IPS-18c (cell line): ENCODE measurements at regions not wholly inside any gene's neighbourhood (a gene's known extent, or its start where the extent isn't known, plus 50 kb on each side); places are given as distances from the start of the nearest gene placed in this dataset.
"Not testable (repeated sequence)": the region's sequence is repeated elsewhere in the genome, so short reads cannot be mapped to it uniquely, and the experiment has no call there.

Experiments
- H3K4me3 ChIP-seq: 2 replicates; pipeline ENCODE4 v1.7.0; 2013; ENCODE audit warnings: low read depth, mild to moderate bottlenecking, low read length, moderate library complexity; ENCODE audit not compliant: insufficient read depth
- H3K9me3 ChIP-seq: one replicate; pipeline ENCODE4 v1.6.1; 2013; ENCODE audit warnings: mild to moderate bottlenecking, low read length, moderate library complexity; ENCODE audit not compliant: control insufficient read depth, insufficient read depth

DNA sequence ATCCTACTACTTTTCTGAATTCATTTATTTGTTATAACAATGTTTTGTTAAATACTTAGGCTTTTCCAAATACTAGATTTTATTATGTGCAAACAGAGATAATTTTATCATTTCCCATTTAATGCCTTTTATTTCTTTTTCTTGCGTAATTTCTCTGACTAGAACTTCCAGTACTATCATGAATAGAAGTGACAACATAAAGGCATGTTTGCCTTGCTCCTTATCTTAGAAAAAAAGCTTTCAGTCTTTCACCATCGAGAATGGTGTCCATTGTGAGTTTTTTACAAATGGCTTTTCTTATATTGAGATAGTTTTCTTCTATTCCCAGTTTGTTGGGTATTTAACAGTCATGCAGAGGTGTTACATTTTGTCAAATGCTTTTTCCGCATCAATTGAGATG, 453.1 kb upstream of the ZP4 start:
- H3K9me3 ChIP-seq = no peaks in the 10 kb centered on the region
- H3K4me3 ChIP-seq = no peak overlapping the region

DNA sequence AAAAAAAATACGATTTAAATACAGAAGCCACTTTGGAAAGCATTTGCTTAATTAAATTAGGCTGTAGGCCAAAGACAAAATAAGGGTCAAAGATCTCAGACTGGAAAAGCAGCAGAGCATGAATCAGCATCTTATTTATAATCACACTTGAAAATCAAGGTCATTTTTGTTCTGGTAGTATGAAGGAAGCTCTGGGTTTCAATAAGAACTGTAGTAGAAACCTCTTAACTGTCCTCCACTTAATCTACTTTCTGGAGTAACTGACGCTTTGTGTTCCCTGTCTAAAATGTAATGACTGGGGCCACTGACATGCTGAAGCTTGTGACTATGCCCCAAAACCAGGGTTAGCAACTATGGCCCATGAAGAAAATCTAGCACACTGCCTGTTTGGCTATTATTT, 450.7 kb upstream of the ZP4 start:
- Histone ChIP-seq H3K4me3 (no peak overlapping the region), H3K9me3 (peaks cover 2% of the 10 kb centered on the region)

DNA sequence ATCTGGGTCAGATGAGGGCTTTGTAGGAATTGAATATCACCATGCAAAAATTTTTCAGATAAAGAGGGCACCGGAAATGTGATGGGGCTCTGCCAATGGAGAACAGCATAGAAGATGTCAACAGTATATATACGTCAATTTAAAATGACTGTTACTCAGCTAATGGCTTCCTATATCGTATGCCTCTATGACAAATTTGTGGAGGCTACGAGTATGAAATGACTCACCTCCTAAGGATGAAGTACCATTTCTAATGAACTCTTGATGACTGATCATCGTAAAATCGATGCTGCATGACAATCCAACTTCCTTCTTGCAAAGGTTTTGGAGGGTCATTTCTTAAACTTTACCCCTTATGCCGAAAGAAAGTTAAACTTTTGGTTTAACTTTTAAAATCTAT, 450.3 kb upstream of the ZP4 start:
- Histone ChIP-seq H3K4me3 (no peak overlapping the region), H3K9me3 (peaks cover 2% of the 10 kb centered on the region)

DNA sequence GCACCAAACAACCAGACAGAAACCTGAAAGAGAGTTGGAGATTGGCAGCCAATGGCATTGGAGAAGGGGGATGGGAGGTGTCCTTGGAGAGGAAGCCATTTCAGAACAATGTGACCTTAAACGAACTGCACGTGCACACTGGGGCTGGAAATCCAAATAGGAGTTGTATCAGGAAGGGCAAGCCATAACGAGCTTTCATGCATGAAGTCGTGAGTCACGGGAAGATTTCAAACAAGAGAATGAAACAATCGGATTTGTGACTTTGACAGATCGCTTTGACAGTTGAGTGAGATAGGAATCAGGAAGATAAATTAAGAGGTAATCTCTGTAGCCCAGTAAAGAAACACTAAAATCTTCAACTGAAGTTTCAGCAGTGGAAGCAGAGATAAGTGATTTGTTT, 445.8 kb upstream of the ZP4 start:
- peaks cover 2% of the 10 kb centered on the region for H3K9me3 ChIP-seq
- no peak overlapping the region for H3K4me3 ChIP-seq

DNA sequence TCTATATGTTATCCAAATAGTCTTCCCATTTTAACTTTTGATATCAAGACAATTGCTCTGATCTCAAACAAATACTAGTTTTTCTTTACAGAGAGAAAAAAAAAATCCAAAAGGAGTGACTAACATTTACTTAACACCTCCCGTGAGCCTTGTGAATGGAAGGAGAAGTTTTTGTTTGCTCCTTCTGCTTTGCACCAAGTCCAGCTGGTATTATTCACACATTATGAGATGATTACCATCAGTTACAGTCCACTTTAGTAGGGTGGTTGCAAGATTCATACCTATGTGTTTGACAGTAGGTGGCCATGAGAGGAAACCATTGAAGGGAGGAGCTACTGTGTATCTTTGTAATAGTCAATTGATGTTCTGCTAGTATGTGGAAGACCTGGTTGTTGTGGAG, 443.4 kb upstream of the ZP4 start:
- H3K9me3 ChIP-seq = peaks cover 2% of the 10 kb centered on the region
- H3K4me3 ChIP-seq = no peak overlapping the region

DNA sequence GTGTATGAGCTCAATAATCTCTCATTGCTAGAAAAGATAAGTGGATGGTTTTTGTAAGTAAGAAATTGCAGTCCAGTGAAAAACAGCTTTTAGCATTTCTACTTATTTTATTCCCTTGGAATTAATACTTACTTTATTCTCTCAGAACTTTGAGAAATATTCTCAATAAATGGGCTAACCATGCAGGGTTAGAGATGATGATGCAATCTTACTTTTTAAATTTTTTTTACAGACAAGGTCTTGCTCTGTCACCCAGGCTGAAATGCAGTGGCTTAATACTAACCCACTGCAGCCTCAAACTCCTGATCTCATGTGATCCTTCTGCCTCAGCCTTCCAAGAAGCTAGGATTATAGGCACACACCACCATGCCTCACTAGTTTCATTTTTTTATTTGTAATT, 440.8 kb upstream of the ZP4 start:
- H3K9me3 ChIP-seq = peaks cover 5% of the 10 kb centered on the region

DNA sequence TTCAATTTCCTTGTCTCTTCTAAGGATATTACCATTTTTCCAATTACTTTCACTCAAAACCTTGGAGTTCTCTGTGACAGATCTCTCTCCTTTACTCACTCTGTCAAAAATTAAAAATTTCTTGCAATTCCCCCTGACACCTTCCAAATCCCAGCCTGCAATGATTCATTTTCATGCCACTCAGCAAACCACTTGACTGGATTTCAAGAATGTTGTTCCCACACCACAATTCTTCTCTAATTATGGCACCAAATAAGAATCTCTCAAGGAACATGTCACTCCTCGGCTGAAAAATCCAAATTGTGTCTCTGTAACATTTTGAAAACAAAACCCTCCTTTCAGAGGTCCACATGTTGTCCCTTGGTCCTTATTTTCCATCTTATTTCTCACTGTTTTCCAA, 438.9 kb upstream of the ZP4 start:
- peaks cover 5% of the 10 kb centered on the region for H3K9me3 ChIP-seq
- no peak overlapping the region for H3K4me3 ChIP-seq

More for the DNA sequence above, 440.8 kb upstream of the ZP4 start:
- H3K4me3 ChIP-seq = no peak overlapping the region

DNA sequence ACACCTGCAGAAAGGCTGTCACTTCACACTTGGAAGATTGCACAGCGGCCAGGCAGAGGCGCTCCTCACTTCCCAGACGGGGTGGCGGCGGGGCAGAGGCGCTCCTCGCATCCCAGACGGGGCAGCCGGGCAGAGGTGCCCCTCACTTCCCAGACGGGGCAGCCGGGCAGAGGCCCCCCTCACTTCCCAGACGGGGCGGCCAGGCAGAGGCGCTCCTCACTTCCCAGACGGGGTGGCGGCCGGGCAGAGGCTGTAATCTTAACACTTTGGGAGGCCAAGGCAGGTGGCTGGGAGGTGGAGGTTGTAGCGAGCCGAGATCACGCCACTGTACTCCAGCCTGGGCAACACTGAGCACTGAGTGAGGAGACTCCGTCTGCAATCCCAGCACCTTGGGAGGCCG, 436.3 kb upstream of the ZP4 start:
- not testable (repeated sequence) for H3K9me3 ChIP-seq, H3K4me3 ChIP-seq

DNA sequence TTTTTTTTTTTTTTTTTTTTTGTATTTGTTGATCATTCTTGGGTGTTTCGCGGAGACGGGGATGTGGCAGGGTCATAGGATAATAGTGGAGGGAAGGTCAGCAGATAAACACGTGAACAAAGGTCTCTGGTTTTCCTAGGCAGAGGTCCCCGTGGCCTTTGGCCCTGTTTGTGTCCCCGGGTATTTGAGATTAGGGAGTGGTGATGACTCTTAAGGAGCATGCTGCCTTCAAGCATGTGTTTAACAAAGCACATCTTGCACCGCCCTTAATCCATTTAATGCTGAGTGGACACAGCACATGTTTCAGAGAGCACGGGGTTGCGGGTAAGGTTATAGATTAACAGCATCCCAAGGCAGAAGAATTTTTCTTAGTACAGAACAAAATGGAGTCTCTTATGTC, 435.8 kb upstream of the ZP4 start:
- H3K9me3 ChIP-seq, H3K4me3 ChIP-seq: not testable (repeated sequence)

DNA sequence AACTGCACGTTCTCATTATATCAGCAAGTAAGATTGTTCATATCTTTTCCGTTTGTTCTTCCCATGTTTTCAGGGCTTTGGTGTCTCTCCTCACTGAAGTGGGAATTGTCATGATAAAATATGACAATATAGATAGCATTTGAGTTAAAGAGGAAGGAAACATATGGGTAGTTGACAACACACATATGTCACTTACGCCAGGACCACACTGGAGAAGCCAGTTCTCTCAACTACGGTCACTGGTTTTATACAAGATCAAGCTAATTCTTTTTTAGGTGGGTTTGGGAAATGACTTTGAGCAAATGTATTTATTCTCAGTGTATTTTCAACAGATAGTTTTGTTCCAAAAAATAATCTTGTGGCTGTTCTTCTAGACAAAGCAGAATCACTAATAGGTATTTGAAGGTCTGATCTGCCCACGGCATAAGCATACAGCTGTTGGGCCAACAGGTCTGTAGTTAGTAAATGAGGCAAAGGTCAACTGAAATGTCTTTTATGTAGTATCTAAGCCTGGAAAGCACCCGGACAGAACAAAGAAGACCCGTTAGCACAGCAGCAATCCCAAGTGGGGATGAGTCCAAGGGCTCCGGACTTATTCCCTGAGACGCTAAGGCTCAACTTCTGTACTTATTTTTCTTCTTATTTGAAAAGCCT, 433.6 kb upstream of the ZP4 start:
- H3K9me3 ChIP-seq = peaks cover 5% of the 10 kb centered on the region
- H3K4me3 ChIP-seq = no peak overlapping the region

DNA sequence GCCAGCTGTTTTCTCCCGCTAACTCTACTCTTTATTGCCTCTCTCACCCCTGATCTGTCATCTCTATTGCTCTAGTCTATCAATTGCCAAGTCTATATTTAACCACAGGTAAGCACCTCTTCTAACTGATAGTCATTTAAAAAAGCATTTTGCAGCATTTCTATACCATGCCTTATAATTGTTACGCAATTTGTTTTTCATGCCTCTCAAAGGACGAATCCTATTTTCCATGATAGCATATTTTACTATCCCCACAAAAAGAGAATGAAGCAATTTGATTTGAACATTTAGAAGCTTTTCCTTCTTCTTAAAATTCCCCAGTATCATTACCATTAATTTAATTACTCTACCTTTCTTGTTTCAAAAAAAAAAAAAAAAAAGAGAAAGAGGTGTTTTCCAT, 432.8 kb upstream of the ZP4 start:
- Histone ChIP-seq H3K9me3 (peaks cover 5% of the 10 kb centered on the region), H3K4me3 (no peak overlapping the region)

DNA sequence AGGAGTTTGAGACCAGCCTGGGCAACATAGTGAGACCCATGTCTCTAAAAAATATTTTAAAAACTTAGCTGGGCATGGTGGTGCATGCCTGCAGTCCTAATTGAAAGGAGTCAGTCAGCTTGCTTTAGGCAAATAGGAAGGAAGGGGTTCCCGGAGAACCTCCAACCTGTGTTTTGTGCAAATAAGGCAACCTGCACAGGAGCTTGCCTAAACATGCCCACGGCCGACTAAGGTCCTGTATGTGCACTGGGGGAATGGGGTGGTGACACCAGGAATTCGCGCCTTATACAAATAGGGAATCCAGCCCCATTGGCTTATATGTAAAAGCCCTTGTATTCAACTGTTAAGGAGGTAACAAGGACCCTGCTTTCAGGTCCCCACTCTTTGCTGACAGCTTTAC, 429.2 kb upstream of the ZP4 start:
- Histone ChIP-seq H3K9me3 (no peaks in the 10 kb centered on the region), H3K4me3 (no peak overlapping the region; the same call in 1 of the 2 replicates)

DNA sequence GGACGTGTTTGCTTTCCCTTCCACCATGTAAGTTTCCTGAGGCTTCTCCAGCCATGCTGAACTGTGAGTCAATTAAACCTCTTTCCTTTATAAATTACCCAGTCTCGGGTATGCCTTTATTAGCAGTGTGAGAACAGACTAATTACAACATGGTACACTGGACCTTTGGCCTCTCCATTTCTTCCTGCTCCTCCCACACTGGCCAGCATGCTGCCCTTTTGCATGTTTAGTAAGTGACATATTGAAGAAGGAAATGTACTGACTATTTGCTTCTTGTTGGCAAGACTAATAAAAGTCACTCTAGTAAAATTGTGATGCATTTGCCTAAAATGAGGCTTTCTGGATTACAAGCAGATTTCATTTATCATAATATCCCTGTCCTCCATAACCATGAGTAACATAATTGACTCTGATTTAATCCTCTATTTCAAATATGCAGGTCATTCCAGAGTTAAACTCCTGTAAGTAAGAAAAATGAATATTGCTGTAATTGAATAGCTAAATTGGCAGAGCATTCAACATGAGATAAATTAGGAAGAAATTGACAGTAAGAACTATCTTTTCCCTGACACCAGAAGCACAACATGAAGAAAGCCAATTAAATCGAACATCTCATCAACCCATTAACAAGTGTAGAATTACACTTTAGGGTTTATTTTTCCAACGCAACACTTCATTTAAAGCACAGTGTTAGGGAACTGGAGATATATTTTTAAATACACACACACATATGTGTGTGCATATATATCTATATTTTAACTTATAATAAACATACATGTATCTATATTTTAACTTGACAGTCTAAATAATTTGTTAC, 427.8 kb upstream of the ZP4 start:
- H3K4me3 ChIP-seq = no peak overlapping the region
- no peaks in the 10 kb centered on the region for H3K9me3 ChIP-seq

DNA sequence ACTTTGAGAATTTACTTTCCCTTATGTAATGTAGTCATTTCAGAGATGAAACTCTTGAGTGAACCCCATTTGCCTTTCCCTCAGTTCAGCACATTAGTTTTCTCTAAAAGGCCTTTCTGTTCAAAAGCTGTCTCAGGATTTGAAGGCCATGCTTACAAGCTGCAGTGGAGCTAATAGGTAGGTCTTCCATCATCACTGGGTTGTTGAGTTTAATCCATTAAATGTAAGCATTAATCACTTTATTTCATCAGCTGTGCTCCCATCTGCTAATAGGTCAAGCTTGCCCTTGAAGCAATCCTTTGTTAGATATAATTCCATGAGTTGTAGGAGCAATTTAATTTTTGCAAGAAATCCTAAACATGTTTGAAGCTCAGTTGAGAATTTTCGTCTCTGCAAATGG, 422.2 kb upstream of the ZP4 start:
- no peaks in the 10 kb centered on the region for H3K9me3 ChIP-seq

DNA sequence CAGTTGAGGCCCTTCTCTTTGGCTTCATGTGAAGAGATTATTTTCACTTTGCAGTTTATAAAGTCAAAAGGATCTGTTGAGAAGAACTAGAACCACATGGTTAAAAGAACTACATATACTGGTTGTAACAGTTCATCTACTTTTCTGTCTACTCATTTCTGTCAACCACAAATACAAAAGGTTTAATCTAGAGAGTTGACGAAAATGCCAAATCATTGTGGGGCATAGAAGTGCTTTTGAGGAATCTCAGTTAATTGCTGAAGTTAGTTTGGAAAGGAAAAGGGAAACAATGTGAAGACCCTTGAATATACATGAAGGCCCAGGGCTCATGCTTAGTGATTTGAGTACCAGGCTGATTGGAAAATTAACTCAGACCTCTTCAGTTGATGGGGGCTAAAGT, 415.7 kb upstream of the ZP4 start:
- Histone ChIP-seq H3K9me3 (no peaks in the 10 kb centered on the region), H3K4me3 (no peak overlapping the region)

More for the DNA sequence above, 422.2 kb upstream of the ZP4 start:
- no peak overlapping the region for H3K4me3 ChIP-seq

DNA sequence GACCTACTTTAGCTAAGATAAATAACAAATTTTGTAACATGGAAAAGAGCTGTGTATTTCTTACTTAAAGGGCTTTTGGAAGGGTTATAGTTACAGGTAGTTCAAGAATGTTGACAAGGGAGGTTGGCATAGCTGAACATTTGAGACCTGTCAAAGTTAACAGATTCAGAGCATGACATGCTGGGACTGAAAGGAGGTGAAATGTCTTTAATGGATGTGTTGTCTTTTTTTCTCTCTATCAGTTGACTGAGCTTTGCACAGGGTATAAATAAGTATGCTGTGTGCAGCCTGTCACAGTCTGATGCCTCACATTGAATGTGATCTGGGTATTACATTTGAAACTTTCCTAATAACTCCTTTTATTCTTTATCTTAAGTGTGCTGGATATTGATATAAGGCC, 411.9 kb upstream of the ZP4 start:
- H3K4me3 ChIP-seq = no peak overlapping the region
- H3K9me3 ChIP-seq = no peaks in the 10 kb centered on the region

DNA sequence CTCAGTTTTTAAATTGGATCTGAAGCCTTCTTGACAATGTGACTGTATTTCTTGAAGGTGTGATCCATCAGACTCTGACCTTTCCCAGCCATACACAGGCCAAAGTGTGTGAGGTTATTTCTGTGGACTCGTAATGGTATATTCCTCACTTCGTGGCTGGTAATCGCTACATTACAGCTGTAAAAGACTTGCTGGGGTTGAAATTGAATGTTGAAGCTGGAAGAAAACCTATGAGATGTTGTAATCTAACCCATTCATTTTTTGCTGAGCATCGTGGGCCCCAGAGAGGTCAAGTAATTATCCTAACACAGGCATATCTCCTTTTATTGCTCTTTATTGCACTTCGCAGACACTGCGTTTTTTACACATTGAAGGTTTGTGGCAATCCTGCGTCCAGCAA, 405.6 kb upstream of the ZP4 start:
- H3K4me3 ChIP-seq = no peak overlapping the region
- no peaks in the 10 kb centered on the region for H3K9me3 ChIP-seq

DNA sequence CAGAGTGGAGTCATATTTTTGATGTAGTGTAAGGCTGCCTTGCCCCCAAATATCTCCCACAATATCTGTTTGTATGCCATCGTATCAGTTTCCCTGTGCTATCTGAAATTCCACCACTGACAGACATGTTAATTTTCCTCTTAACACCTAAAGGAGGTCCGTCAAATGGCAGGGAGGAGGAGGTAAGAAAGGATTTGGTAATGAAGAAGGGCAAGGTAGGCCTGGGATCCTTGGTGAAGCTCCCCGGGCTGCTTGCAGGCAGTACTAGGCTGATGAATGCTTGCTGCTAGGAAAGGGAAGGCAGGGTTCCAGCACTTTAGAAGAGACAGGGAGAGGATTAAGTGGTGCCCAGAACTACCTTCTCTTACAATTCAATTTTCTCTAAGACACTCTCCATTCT, 402.4 kb upstream of the ZP4 start:
- H3K9me3 ChIP-seq = peaks cover 2% of the 10 kb centered on the region
- no peak overlapping the region for H3K4me3 ChIP-seq

DNA sequence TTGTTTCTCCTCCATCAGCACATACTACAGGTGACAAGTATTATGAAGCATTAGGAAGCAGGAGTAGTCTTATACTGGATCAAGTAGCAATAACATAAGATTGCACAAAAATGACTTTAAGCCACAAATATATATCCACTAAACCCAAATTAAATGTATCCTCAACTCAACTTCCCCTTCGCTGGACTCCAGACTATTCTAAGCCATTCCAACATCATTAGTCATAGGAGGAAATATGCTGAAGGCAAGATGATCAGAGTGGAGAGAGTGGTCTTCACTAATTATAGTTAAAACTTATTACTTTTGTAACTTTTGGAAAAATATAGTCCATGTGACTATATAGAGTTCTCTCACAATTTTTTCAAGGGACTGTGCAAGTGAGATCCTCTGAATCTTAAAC, 390.7 kb upstream of the ZP4 start:
- Histone ChIP-seq H3K9me3 (peaks cover 1% of the 10 kb centered on the region), H3K4me3 (no peak overlapping the region)
